Upper lobe of right lung (tissue), 1 donor: ENCODE measurements at regions not wholly inside any gene's neighbourhood (a gene's known extent, or its start where the extent isn't known, plus 50 kb on each side); places are given as distances from the start of the nearest gene placed in this dataset.

Experiments
- ATAC-seq: fragments of 200-7000 bp; cut with Tn5 transposase; one replicate; pipeline ENCODE4 v1.9.1; 2020; ENCODE audit warnings: mild to moderate bottlenecking, moderate library complexity
- DNase-seq: peaks from one replicate; pipeline ENCODE4 v3.0.0-alpha.2; 2020
- H3K27ac ChIP-seq: fragments of 200-600 bp; one replicate; pipeline ENCODE4 v1.8.0; 2022
- H3K27me3 ChIP-seq: fragments of 200-600 bp; one replicate; pipeline ENCODE4 v1.8.0; 2022; ENCODE audit warnings: mild to moderate bottlenecking
- H3K36me3 ChIP-seq: fragments of 200-600 bp; one replicate; pipeline ENCODE4 v1.8.0; 2022
- H3K4me1 ChIP-seq: fragments of 200-600 bp; one replicate; pipeline ENCODE4 v1.8.0; 2022
- H3K4me3 ChIP-seq: fragments of 200-600 bp; one replicate; pipeline ENCODE4 v1.8.0; 2022; ENCODE audit warnings: mild to moderate bottlenecking
- H3K9me3 ChIP-seq: fragments of 200-600 bp; one replicate; pipeline ENCODE4 v1.8.0; 2022
- intact Hi-C: fragments of 100-400 bp; cut with DNase I; formaldehyde crosslinking; loops from one replicate; pipeline ENCODE4 v1.11.0; 2022
- TF ChIP-seq, protein P1 (sequence below): fragments of 200-600 bp; IDR thresholded peaks from one replicate; pipeline ENCODE4 v1.8.0; 2022; ENCODE audit warnings: antibody characterized with exemption
- donor health status: DM: no; HTN: yes; CAD: no; lungs with severe emphysema.

DNA sequence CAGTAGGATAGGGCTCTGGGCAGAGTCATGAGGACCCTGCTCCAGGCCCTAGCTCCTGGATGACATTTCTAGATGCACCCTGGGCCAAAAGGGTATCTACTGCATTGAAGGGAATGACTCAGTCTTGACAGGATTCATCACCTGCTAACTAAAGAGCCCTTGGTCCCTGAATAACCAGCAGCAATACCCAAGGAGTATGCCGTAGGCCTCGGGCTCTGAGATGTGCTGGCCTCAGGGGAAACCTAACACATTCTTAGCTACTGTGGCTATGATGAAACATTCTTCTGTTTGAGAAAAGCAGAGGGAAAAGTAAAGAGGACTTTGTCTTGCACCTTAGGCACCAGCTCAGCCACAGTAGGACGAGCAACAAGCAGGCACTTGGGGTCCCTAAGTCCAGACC lies 89.5 kb upstream of the SLC1A1 start:
- H3K27ac ChIP-seq, result no peak overlapping the region
- H3K36me3 ChIP-seq, result no peaks in the 10 kb centered on the region
- TF ChIP-seq, protein P1, sequence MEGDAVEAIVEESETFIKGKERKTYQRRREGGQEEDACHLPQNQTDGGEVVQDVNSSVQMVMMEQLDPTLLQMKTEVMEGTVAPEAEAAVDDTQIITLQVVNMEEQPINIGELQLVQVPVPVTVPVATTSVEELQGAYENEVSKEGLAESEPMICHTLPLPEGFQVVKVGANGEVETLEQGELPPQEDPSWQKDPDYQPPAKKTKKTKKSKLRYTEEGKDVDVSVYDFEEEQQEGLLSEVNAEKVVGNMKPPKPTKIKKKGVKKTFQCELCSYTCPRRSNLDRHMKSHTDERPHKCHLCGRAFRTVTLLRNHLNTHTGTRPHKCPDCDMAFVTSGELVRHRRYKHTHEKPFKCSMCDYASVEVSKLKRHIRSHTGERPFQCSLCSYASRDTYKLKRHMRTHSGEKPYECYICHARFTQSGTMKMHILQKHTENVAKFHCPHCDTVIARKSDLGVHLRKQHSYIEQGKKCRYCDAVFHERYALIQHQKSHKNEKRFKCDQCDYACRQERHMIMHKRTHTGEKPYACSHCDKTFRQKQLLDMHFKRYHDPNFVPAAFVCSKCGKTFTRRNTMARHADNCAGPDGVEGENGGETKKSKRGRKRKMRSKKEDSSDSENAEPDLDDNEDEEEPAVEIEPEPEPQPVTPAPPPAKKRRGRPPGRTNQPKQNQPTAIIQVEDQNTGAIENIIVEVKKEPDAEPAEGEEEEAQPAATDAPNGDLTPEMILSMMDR, result no peak
- H3K9me3 ChIP-seq, result no peaks in the 10 kb centered on the region
- no peak for DNase-seq
- intact Hi-C loops, result no loop called here
- no peaks in the 10 kb centered on the region for H3K4me1 ChIP-seq
- no peaks in the 10 kb centered on the region for H3K27me3 ChIP-seq
- H3K4me3 ChIP-seq, result no peak overlapping the region
- no peak for ATAC-seq

DNA sequence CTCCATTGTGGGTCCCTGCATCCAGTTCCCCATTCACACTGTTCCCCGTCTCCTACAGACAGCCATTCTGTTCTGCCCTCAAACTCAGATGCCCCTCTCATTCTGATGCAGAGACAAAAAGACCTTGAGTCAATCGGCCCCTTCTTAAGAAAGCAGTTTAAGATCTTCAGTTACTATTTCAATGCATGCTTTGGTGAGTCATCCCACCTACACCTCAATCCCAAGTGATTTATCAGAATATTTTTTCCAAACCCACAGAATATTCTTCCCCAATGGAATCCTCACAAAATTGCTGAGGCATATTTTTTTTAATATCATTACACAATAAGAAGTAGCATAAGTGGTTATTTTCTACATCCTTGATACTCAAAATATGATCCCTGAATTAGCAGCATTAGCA lies 92.4 kb upstream of the SLC1A1 start:
- TF ChIP-seq, protein P1, result no peak
- no peaks in the 10 kb centered on the region for H3K4me1 ChIP-seq
- no peak overlapping the region for H3K4me3 ChIP-seq
- ATAC-seq (no peak), DNase-seq (no peak)
- intact Hi-C loops, result no loop called here
- no peaks in the 10 kb centered on the region for H3K27me3 ChIP-seq
- no peak overlapping the region for H3K27ac ChIP-seq
- no peaks in the 10 kb centered on the region for H3K9me3 ChIP-seq
- no peaks in the 10 kb centered on the region for H3K36me3 ChIP-seq

DNA sequence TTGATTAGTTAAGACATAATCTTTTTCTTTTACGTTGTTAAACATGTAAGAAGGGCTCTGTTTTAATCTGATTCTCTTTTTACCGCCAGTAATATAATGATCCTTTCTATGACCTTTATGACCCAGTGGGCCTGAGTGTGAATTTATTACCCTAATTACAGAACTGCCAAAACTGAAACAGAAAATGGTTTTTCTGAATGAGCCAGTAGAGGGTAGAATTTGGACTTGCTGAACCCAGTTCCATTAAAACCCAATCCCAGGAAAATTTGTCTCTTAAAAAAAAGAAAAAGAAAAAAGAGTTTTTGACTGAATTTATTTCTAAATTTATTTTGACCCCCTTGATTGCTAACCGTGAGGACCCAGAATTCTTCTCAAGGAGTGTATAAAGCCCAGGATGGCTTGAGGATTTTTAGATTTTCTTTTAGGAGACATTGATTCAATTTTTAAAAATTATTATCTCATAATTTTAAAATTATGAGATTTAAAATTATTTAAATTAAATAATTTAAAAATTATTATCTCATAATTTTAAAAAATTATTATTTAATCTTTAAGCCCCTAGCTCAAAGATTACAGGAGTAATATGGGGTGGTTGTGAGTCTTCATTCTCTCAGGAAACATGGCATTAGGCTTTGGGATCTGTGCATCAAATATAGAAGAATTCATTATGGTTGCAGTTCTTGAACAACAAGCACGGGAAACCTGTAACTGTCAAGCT lies 94.1 kb upstream of the GLIS3 start:
- ATAC-seq, result no peak
- no peaks in the 10 kb centered on the region for H3K27me3 ChIP-seq
- H3K4me3 ChIP-seq, result no peak overlapping the region
- intact Hi-C loops, result no loop called here
- H3K27ac ChIP-seq, result no peak overlapping the region
- no peaks in the 10 kb centered on the region for H3K4me1 ChIP-seq
- no peaks in the 10 kb centered on the region for H3K36me3 ChIP-seq
- TF ChIP-seq, protein P1, result no peak
- H3K9me3 ChIP-seq, result no peaks in the 10 kb centered on the region
- DNase-seq, result no peak

DNA sequence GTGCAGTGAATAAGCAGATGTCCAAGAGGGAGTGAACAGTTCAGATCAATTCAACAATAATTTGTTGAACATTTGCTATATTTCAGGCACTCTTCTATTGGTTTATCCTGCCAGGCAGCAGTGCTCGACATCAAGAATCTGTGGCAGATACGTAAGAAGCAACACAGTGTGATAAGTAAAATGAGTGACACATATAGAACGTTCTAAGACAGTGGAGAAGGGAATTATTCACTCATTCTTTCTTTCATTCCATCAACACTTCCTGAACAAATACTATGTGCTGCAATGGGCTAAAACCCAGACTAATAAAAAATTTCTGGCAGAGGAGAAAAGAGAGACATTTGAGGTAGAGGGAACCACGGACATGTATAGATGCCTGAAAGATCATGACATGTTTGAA lies 89.9 kb upstream of the GLIS3 start:
- Histone ChIP-seq H3K36me3 (no peaks in the 10 kb centered on the region), H3K27ac (no peak overlapping the region), H3K9me3 (no peaks in the 10 kb centered on the region), H3K4me1 (no peaks in the 10 kb centered on the region), H3K4me3 (no peak overlapping the region), H3K27me3 (no peaks in the 10 kb centered on the region)
- intact Hi-C loops, result no loop called here
- ATAC-seq (no peak), DNase-seq (no peak)
- TF ChIP-seq, protein P1, result no peak

DNA sequence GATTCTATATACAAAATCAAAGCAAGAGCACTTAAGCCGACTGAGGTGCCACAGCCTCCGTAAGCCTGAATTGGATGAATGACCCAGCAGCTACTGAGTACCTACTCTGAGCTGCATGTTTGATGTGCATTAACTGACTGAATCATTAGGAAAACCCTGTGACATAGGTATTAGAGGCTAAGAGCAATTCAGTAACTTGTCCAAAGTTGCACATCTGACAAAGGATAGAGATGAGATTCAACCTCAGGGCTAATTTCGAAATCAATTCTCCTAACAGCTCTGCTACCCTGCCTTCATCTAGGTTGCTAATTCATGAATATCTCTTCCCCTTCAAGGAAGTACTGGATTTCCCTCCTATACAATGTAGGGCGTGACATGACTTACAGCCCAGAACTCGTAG lies 89.1 kb upstream of the GLIS3 start:
- intact Hi-C loops, result no loop called here
- DNase-seq (no peak), ATAC-seq (no peak)
- no peaks in the 10 kb centered on the region for H3K36me3 ChIP-seq
- no peaks in the 10 kb centered on the region for H3K27me3 ChIP-seq
- H3K4me3 ChIP-seq, result no peak overlapping the region
- H3K4me1 ChIP-seq, result no peaks in the 10 kb centered on the region
- H3K9me3 ChIP-seq, result no peaks in the 10 kb centered on the region
- TF ChIP-seq, protein P1, result no peak
- no peak overlapping the region for H3K27ac ChIP-seq

DNA sequence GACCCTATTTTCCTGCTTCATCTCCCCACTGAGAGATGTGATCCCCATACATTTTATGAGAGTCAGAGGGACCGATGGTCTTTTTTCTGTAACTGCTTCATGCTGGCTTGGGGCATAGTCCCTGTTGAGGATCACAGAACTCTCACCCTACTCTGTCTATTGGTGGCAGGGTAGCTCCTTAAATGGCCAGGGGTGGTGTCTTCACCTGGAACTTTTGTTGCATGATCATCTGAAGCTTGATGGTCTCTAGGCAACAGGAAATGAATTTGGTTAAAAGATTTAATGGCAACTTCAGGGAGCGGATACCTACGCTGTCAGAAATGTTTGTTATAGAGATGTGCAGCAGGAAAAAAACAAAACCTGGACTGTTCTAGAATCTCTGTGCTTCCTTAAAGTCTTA lies 87.0 kb upstream of the GLIS3 start:
- Histone ChIP-seq H3K27me3 (no peaks in the 10 kb centered on the region), H3K27ac (no peak overlapping the region), H3K9me3 (no peaks in the 10 kb centered on the region), H3K4me1 (no peaks in the 10 kb centered on the region), H3K36me3 (no peaks in the 10 kb centered on the region), H3K4me3 (no peak overlapping the region)
- no peak for DNase-seq
- ATAC-seq, result no peak
- intact Hi-C loops, result no loop called here
- TF ChIP-seq, protein P1, result no peak
